Tibial nerve (tissue), 4 donors: ENCODE measurements at regions not wholly inside any gene's neighbourhood (a gene's known extent, or its start where the extent isn't known, plus 50 kb on each side); places are given as distances from the start of the nearest gene placed in this dataset.
"Not testable (repeated sequence)": the region's sequence is repeated elsewhere in the genome, so short reads cannot be mapped to it uniquely, and the experiment has no call there.

Experiments
- DNase-seq, 2 donors: peaks; one replicate each; pipeline ENCODE4 v3.0.0-alpha.2; 2019; ENCODE audit warnings: low spot score in 2 of 2
- H3K27ac ChIP-seq, 4 donors: fragments of 200-600 bp; sonication (generic) in 3 of 4; one replicate each; pipeline ENCODE4 v1.5.1; 2017 to 2019; ENCODE audit warnings: mild to moderate bottlenecking in 1 of 4
- H3K27me3 ChIP-seq, 2 donors: fragments of 200-600 bp; sonication (generic) in 1 of 2; one replicate each; pipeline versions ENCODE4 v1.5.1 to v1.6.0; 2017 to 2019
- H3K36me3 ChIP-seq, 3 donors: fragments of 200-600 bp; sonication (generic); one replicate each; pipeline ENCODE4 v1.5.1; 2018 to 2019
- H3K4me1 ChIP-seq, 4 donors: fragments of 200-600 bp; sonication (generic) in 3 of 4; one replicate each; pipeline ENCODE4 v1.5.1; 2017 to 2019
- H3K4me3 ChIP-seq, 4 donors: fragments of 200-600 bp; sonication (generic) in 3 of 4; one replicate each; pipeline ENCODE4 v1.5.1; 2017 to 2019; ENCODE audit warnings: mild to moderate bottlenecking in 1 of 4, moderate library complexity in 1 of 4
- H3K9me3 ChIP-seq, 4 donors: fragments of 200-600 bp; sonication (generic) in 3 of 4; one replicate each; pipeline ENCODE4 v1.5.1; 2017 to 2019
- CTCF ChIP-seq, 5 experiments: fragments of 200-600 bp in 3 of 5; fragments of 450-650 bp in 2 of 5; sonication (generic) in 3 of 5; IDR thresholded peaks; one replicate each; pipeline ENCODE4 v1.5.1; 2016 to 2019; ENCODE audit warnings: antibody characterized with exemption in 5 of 5, mild to moderate bottlenecking in 3 of 5, moderate library complexity in 2 of 5
- EP300 ChIP-seq, 2 donors: sonication (generic); formaldehyde crosslinking; IDR thresholded peaks; one replicate each; pipeline ENCODE4 v1.6.1; 2017; ENCODE audit warnings: antibody characterized with exemption in 2 of 2, mild to moderate bottlenecking in 1 of 2
- POLR2A ChIP-seq, 2 donors: fragments of 450-650 bp; IDR thresholded peaks; one replicate each; pipeline ENCODE4 v1.6.1; 2017; ENCODE audit warnings: antibody characterized with exemption in 2 of 2, mild to moderate bottlenecking in 2 of 2, moderate library complexity in 2 of 2
- WGBS, 2 donors: methylation state at CpG; one replicate each; pipeline ENCODE4 v1.1.5; 2018; 5-methylcytosine and 5-hydroxymethylcytosine counted together

GRCh38 chr5:1656271-1656975 lies 132.7 kb upstream of the LPCAT1 start:
- H3K36me3 ChIP-seq = no peaks in the 10 kb centered on the region
- no peak overlapping the region for H3K27ac ChIP-seq
- peaks cover 0 to 68% of the 10 kb centered on the region in 2 donors for H3K27me3 ChIP-seq
- no peaks in the 10 kb centered on the region for H3K9me3 ChIP-seq
- no peak for DNase-seq
- no peak overlapping the region for H3K4me3 ChIP-seq
- TF ChIP-seq POLR2A (IDR thresholded peaks at IDR 0.05) = no peak
- 83 to 89% methylated on average over 17 of the region's 17 CpGs for WGBS, 2 donors
- H3K4me1 ChIP-seq = peaks cover 0 to 13% (median 2%) of the 10 kb centered on the region in 4 donors

GRCh38 chr5:1655496-1656270 lies 131.9 kb upstream of the LPCAT1 start:
- Histone ChIP-seq H3K36me3 (no peaks in the 10 kb centered on the region), H3K27ac (no peak overlapping the region), H3K4me1 (peaks cover 0 to 13% (median 2%) of the 10 kb centered on the region in 4 donors), H3K27me3 (peaks cover 0 to 69% of the 10 kb centered on the region in 2 donors), H3K4me3 (no peak overlapping the region), H3K9me3 (no peaks in the 10 kb centered on the region)
- TF ChIP-seq POLR2A (IDR thresholded peaks at IDR 0.05) (no peak), EP300 (IDR thresholded peaks at IDR 0.05) (no peak), CTCF (IDR thresholded peaks at IDR 0.05) (no peak)
- no peak for DNase-seq
- 82 to 84% methylated on average over 27 of the region's 27 CpGs for WGBS, 2 donors

- Histone ChIP-seq H3K36me3 (no peaks in the 10 kb centered on the region), H3K27me3 (peaks cover 0 to 73% of the 10 kb centered on the region in 2 donors), H3K27ac (no peak overlapping the region), H3K4me1 (peaks cover 0 to 13% (median 2%) of the 10 kb centered on the region in 4 donors), H3K9me3 (no peaks in the 10 kb centered on the region), H3K4me3 (no peak overlapping the region)
- 63 to 69% methylated on average over 5 to 11 of the region's 13 CpGs for WGBS, 2 donors
- TF ChIP-seq EP300 (IDR thresholded peaks at IDR 0.05) = no peak
- no peak for TF ChIP-seq CTCF (IDR thresholded peaks at IDR 0.05)
- DNase-seq = no peak
Measured at GRCh38 chr5:1654786-1655495, 131.2 kb upstream of the LPCAT1 start.

GRCh38 chr5:1653698-1654651 lies 130.2 kb upstream of the LPCAT1 start:
- peak overlapping the region in 1 of 4 donors; percentile 30 for H3K4me3 ChIP-seq
- not testable (repeated sequence) for H3K36me3 ChIP-seq, H3K9me3 ChIP-seq, DNase-seq, H3K27ac ChIP-seq
- peaks cover 0 to 13% (median 2%) of the 10 kb centered on the region in 4 donors for H3K4me1 ChIP-seq
- 12 to 30% methylated on average over 4 to 28 of the region's 60 CpGs for WGBS, 2 donors
- peaks cover 0 to 75% of the 10 kb centered on the region in 2 donors for H3K27me3 ChIP-seq
- peak; percentile 37 to 48 (median 45) for TF ChIP-seq CTCF (IDR thresholded peaks at IDR 0.05)
